ENCODE measurements at regions not wholly inside any gene's neighbourhood (a gene's known extent, or its start where the extent isn't known, plus 50 kb on each side); places are given as distances from the start of the nearest gene placed in this dataset.

DNA sequence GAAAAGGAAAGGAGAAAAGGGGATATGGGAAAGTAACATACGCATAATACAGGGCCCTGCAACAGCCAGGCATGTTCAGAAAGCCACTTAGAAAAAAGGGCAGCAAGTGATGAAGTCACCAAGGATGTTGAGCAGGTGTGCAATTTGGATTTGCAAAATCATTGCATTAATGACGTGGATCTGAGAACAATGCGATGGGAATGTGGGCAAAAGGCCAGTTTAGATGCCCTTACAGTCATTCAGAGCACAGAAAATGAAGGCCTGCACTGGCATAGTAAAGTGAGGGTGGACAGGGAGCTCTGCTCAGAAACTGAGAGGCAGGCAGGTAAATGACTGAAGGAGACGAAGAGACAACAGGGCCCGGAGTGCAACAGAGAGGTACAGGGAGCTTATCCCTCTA is 123.7 kb upstream of the NHSL1 start:
- Histone ChIP-seq H3K4me1 (ENCODE audit: insufficient read depth) (0 out of 2 replicates have a peak, but pooled peaks cover 8% of the 10 kb centered on the region), H3F3A (replicated peaks; ENCODE audit: low read depth) (no peaks in the 10 kb centered on the region), H3K4me3 (no peak overlapping the region), H3K79me2 (replicated peaks; ENCODE audit: insufficient read depth) (peaks cover 18% of the 10 kb centered on the region), H3K4me2 (no peak overlapping the region), H4K20me1 (replicated peaks; ENCODE audit: insufficient read depth) (no peaks in the 10 kb centered on the region; the same call in 1 of the 2 replicates), H3K36me3 (ENCODE audit: insufficient read depth) (no peaks in the 10 kb centered on the region), H3K9me2 (ENCODE audit: insufficient read depth) (no peaks in the 10 kb centered on the region), H3K27me3 (ENCODE audit: insufficient read depth) (no peaks in the 10 kb centered on the region), H2AFZ (no peak overlapping the region), H3K27ac (ENCODE audit: low read depth) (no peak overlapping the region)
- no peak for TF ChIP-seq JUNB (IDR thresholded peaks at IDR 0.05; ENCODE audit: unreplicated experiment)
- TF ChIP-seq CREB1 (CRISPR knock-in tag; IDR thresholded peaks at IDR 0.05; ENCODE audit: low read depth) = no peak
- no peak for TF ChIP-seq NANOG (IDR thresholded peaks at IDR 0.05; ENCODE audit: borderline replicate concordance)
- TF ChIP-seq, protein P1, sequence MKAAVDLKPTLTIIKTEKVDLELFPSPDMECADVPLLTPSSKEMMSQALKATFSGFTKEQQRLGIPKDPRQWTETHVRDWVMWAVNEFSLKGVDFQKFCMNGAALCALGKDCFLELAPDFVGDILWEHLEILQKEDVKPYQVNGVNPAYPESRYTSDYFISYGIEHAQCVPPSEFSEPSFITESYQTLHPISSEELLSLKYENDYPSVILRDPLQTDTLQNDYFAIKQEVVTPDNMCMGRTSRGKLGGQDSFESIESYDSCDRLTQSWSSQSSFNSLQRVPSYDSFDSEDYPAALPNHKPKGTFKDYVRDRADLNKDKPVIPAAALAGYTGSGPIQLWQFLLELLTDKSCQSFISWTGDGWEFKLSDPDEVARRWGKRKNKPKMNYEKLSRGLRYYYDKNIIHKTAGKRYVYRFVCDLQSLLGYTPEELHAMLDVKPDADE (IDR thresholded peaks at IDR 0.05) = no peak
- no peak for TF ChIP-seq EZH2 (IDR thresholded peaks at IDR 0.05; ENCODE audit: low read depth, unreplicated experiment)
- TF ChIP-seq, protein P2, sequence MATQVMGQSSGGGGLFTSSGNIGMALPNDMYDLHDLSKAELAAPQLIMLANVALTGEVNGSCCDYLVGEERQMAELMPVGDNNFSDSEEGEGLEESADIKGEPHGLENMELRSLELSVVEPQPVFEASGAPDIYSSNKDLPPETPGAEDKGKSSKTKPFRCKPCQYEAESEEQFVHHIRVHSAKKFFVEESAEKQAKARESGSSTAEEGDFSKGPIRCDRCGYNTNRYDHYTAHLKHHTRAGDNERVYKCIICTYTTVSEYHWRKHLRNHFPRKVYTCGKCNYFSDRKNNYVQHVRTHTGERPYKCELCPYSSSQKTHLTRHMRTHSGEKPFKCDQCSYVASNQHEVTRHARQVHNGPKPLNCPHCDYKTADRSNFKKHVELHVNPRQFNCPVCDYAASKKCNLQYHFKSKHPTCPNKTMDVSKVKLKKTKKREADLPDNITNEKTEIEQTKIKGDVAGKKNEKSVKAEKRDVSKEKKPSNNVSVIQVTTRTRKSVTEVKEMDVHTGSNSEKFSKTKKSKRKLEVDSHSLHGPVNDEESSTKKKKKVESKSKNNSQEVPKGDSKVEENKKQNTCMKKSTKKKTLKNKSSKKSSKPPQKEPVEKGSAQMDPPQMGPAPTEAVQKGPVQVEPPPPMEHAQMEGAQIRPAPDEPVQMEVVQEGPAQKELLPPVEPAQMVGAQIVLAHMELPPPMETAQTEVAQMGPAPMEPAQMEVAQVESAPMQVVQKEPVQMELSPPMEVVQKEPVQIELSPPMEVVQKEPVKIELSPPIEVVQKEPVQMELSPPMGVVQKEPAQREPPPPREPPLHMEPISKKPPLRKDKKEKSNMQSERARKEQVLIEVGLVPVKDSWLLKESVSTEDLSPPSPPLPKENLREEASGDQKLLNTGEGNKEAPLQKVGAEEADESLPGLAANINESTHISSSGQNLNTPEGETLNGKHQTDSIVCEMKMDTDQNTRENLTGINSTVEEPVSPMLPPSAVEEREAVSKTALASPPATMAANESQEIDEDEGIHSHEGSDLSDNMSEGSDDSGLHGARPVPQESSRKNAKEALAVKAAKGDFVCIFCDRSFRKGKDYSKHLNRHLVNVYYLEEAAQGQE (IDR thresholded peaks at IDR 0.05; ENCODE audit: unreplicated experiment) = no peak
- H3K36me3 Mint-ChIP-seq (ENCODE audit: low read depth) = no peaks in the 10 kb centered on the region
- H3K4me3 Mint-ChIP-seq = no peak overlapping the region
- peaks cover 4% of the 10 kb centered on the region for H3K27me3 Mint-ChIP-seq (ENCODE audit: insufficient read depth, low read depth, poor library complexity)
- no peak for DNase-seq (ENCODE audit: low spot score)
- no peak overlapping the region for H3K27ac Mint-ChIP-seq
- peaks cover 6% of the 10 kb centered on the region for H3K4me1 Mint-ChIP-seq
- H3K9me3 Mint-ChIP-seq = no peaks in the 10 kb centered on the region
- ATAC-seq = no peak

DNA sequence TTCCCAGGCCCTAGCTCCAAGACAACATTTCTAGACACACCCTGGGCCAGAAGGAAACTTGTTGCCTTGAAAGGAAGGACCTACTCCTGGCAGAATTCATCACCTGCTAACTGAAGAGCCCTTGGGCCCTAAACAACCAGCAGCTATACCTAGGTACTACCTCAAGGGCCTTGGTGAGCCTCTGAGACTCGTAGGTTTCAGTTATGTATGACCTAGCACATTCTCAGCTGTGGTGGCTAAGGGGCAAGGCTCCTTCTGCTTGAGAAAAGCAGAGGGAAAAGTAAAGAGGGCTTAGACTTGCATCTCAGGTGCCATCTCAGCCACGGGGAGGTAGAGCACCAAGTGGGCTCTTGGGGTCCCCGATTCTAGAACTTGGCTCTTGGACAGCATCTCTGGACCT is 132.3 kb upstream of the NHSL1 start:
- peaks cover 9% of the 10 kb centered on the region for H3K4me1 Mint-ChIP-seq

More for the DNA sequence above, 132.3 kb upstream of the NHSL1 start:
- no peak for DNase-seq (ENCODE audit: low spot score)
- H3F3A ChIP-seq (replicated peaks; ENCODE audit: low read depth) = no peaks in the 10 kb centered on the region
- no peaks in the 10 kb centered on the region for H3K9me2 ChIP-seq (ENCODE audit: insufficient read depth)
- H3K27ac ChIP-seq (ENCODE audit: low read depth) = no peak overlapping the region
- H3K4me2 ChIP-seq = no peak overlapping the region
- H3K4me1 ChIP-seq (ENCODE audit: insufficient read depth) = peaks cover 4% of the 10 kb centered on the region; the same call in 1 of the 2 replicates
- no peak overlapping the region for H2AFZ ChIP-seq
- no peaks in the 10 kb centered on the region for H3K36me3 ChIP-seq (ENCODE audit: insufficient read depth)
- TF ChIP-seq CREB1 (CRISPR knock-in tag; IDR thresholded peaks at IDR 0.05; ENCODE audit: low read depth) (no peak), STAT1 (IDR thresholded peaks at IDR 0.05; ENCODE audit: unreplicated experiment) (no peak), NANOG (IDR thresholded peaks at IDR 0.05; ENCODE audit: borderline replicate concordance) (no peak), ZNF114 (CRISPR knock-in tag; IDR thresholded peaks at IDR 0.05) (no peak), EZH2 (IDR thresholded peaks at IDR 0.05; ENCODE audit: low read depth, unreplicated experiment) (no peak), POLR2AphosphoS5 (IDR thresholded peaks at IDR 0.05; ENCODE audit: low read depth) (no peak), EZH2phosphoT487 (IDR thresholded peaks at IDR 0.05; ENCODE audit: unreplicated experiment) (no peak), ZNF331 (CRISPR knock-in tag; IDR thresholded peaks at IDR 0.05; ENCODE audit: low read depth) (no peak), JUNB (IDR thresholded peaks at IDR 0.05; ENCODE audit: unreplicated experiment) (no peak)
- TF ChIP-seq, protein P2 (IDR thresholded peaks at IDR 0.05; ENCODE audit: unreplicated experiment) = no peak
- TF ChIP-seq, protein P1 (IDR thresholded peaks at IDR 0.05) = no peak
- Mint-ChIP-seq H3K27me3 (ENCODE audit: insufficient read depth, low read depth, poor library complexity) (no peaks in the 10 kb centered on the region), H3K36me3 (ENCODE audit: low read depth) (no peaks in the 10 kb centered on the region), H3K27ac (no peak overlapping the region), H3K9me3 (no peaks in the 10 kb centered on the region), H3K4me3 (no peak overlapping the region)
- H3K27me3 ChIP-seq (ENCODE audit: insufficient read depth) = no peaks in the 10 kb centered on the region
- H3K79me2 ChIP-seq (replicated peaks; ENCODE audit: insufficient read depth) = peaks cover 54% of the 10 kb centered on the region
- H3K4me3 ChIP-seq = no peak overlapping the region
- no peaks in the 10 kb centered on the region; the same call in 1 of the 2 replicates for H4K20me1 ChIP-seq (replicated peaks; ENCODE audit: insufficient read depth)
- ATAC-seq = no peak

All from GM23338 (cell line).